ENCODE measurements at regions not wholly inside any gene's neighbourhood (a gene's known extent, or its start where the extent isn't known, plus 50 kb on each side); places are given as distances from the start of the nearest gene placed in this dataset.
A peak's percentile ranks its signal among the peaks of the same experiment; 100 is the strongest.

- DNase-seq = no peak
Measured at GRCh38 chr4:187270154-187270553, 546.5 kb upstream of the FAT1 start.

GRCh38 chr4:187271848-187272247, 548.2 kb upstream of the FAT1 start:
- no peak for DNase-seq

- no peak for DNase-seq
Measured at GRCh38 chr4:187274153-187274552, 550.5 kb upstream of the FAT1 start.

- DNase-seq = no peak
Measured at GRCh38 chr4:187276736-187277408, 553.2 kb upstream of the FAT1 start.

- DNase-seq = no peak
Measured at GRCh38 chr4:187283201-187283955, 559.7 kb upstream of the FAT1 start.

GRCh38 chr4:187286525-187286924, 562.9 kb upstream of the FAT1 start:
- DNase-seq = no peak

GRCh38 chr4:187289371-187289770, 565.7 kb upstream of the FAT1 start:
- no peak for DNase-seq

- DNase-seq = no peak
Measured at GRCh38 chr4:187294861-187295260, 571.2 kb upstream of the FAT1 start.

GRCh38 chr4:187301923-187302322, 578.3 kb upstream of the FAT1 start:
- no peak for DNase-seq

- DNase-seq = no peak
Measured at GRCh38 chr4:187302457-187303150, 578.9 kb upstream of the FAT1 start.

GRCh38 chr4:187304133-187304532, 580.5 kb upstream of the FAT1 start:
- DNase-seq = no peak

- DNase-seq = no peak
Measured at GRCh38 chr4:187307131-187307530, 583.5 kb upstream of the FAT1 start.

GRCh38 chr4:187309456-187309855, 585.8 kb upstream of the FAT1 start:
- DNase-seq = no peak

- DNase-seq = no peak
Measured at GRCh38 chr4:187312299-187312698, 588.6 kb upstream of the FAT1 start.

GRCh38 chr4:187317799-187318198, 594.1 kb upstream of the FAT1 start:
- DNase-seq = no peak

- DNase-seq = no peak
Measured at GRCh38 chr4:187321711-187322110, 598.1 kb upstream of the FAT1 start.

- DNase-seq = no peak
Measured at GRCh38 chr4:187332141-187332540, 608.5 kb upstream of the FAT1 start.

GRCh38 chr4:187333151-187333550, 609.5 kb upstream of the FAT1 start:
- no peak for DNase-seq

- DNase-seq = no peak
Measured at GRCh38 chr4:187335339-187335738, 611.7 kb upstream of the FAT1 start.

GRCh38 chr4:187354740-187355139, 631.1 kb upstream of the FAT1 start:
- DNase-seq = no peak

- DNase-seq = peak; percentile 59
Measured at GRCh38 chr4:187357045-187357643, 633.5 kb upstream of the FAT1 start.

GRCh38 chr4:187357821-187358220, 634.2 kb upstream of the FAT1 start:
- DNase-seq = peak; percentile 78
